HepG2 (cell line): ENCODE measurements at regions not wholly inside any gene's neighbourhood (a gene's known extent, or its start where the extent isn't known, plus 50 kb on each side); places are given as distances from the start of the nearest gene placed in this dataset.

Source experiments
- CSRNP1 ChIP-seq: sonication (generic); formaldehyde crosslinking; IDR thresholded peaks from 2 replicates; pipeline ENCODE4 v1.8.1; 2023; ENCODE audit warnings: mild to moderate bottlenecking, missing genetic modification reagents
- DZIP1 ChIP-seq: sonication (generic); formaldehyde crosslinking; IDR thresholded peaks from 2 replicates; pipeline ENCODE4 v1.5.0; 2020; ENCODE audit warnings: mild to moderate bottlenecking, missing genetic modification reagents
- FOXA1 ChIP-seq, 2 experiments: fragments of 450-650 bp in 1 of 2; sonication (generic) in 1 of 2; formaldehyde crosslinking in 1 of 2; IDR thresholded peaks; 2 replicates each; pipeline versions ENCODE4 v1.4.0 to v1.6.1; 2016 to 2020; ENCODE audit warnings: missing genetic modification reagents in 1 of 2
- GRHL1 ChIP-seq: sonication (generic); formaldehyde crosslinking; conservative IDR thresholded peaks from 2 replicates; pipeline ENCODE4 v1.8.0; 2022; ENCODE audit warnings: missing genetic modification reagents
- HBP1 ChIP-seq: IDR thresholded peaks from 2 replicates; pipeline ENCODE4 v1.6.1; 2016; ENCODE audit warnings: low read depth, control low read depth
- HOXA7 ChIP-seq: sonication (generic); formaldehyde crosslinking; IDR thresholded peaks from 2 replicates; pipeline ENCODE4 v1.8.1; 2022; ENCODE audit warnings: mild to moderate bottlenecking, missing genetic modification reagents, moderate library complexity
- MEF2D ChIP-seq: sonication (generic); formaldehyde crosslinking; IDR thresholded peaks from 2 replicates; pipeline ENCODE4 v1.5.1; 2020; ENCODE audit warnings: mild to moderate bottlenecking, missing genetic modification reagents
- NR2F2 ChIP-seq: IDR thresholded peaks from 2 replicates; pipeline ENCODE4 v1.6.1; 2012; ENCODE audit warnings: low read depth, inconsistent platforms, borderline replicate concordance
- POGZ ChIP-seq: sonication (generic); formaldehyde crosslinking; IDR thresholded peaks from 2 replicates; pipeline ENCODE4 v1.4.0; 2020; ENCODE audit warnings: mild to moderate bottlenecking, missing genetic modification reagents
- POLR2AphosphoS2 ChIP-seq: IDR thresholded peaks from 2 replicates; pipeline ENCODE4 v1.6.1; 2011; ENCODE audit warnings: low read depth, low read length, improper control_type of control experiment
- TFDP1 ChIP-seq: IDR thresholded peaks from 2 replicates; pipeline ENCODE4 v1.6.1; 2016; ENCODE audit warnings: missing compliant biosample characterization, missing genetic modification reagents, borderline replicate concordance
- ZBTB44 ChIP-seq: sonication (generic); formaldehyde crosslinking; IDR thresholded peaks from 2 replicates; pipeline ENCODE4 v1.4.0; 2020; ENCODE audit warnings: missing genetic modification reagents
- ZFP91 ChIP-seq: sonication (generic); formaldehyde crosslinking; IDR thresholded peaks from 2 replicates; pipeline ENCODE4 v1.9.0; 2022; ENCODE audit warnings: missing genetic modification reagents, mild to moderate bottlenecking, borderline replicate concordance
- ZNF17 ChIP-seq: sonication (generic); formaldehyde crosslinking; IDR thresholded peaks from 2 replicates; pipeline ENCODE4 v1.5.0; 2020; ENCODE audit warnings: mild to moderate bottlenecking, missing genetic modification reagents
- ZNF569 ChIP-seq: sonication (generic); formaldehyde crosslinking; IDR thresholded peaks from 2 replicates; pipeline ENCODE4 v1.5.0; 2020; ENCODE audit warnings: mild to moderate bottlenecking, missing genetic modification reagents, moderate library complexity, borderline replicate concordance
- ZNF703 ChIP-seq: sonication (generic); formaldehyde crosslinking; IDR thresholded peaks from 2 replicates; pipeline ENCODE4 v1.5.1; 2020; ENCODE audit warnings: missing genetic modification reagents, mild to moderate bottlenecking, moderate library complexity, borderline replicate concordance

GRCh38 chr7:112939574-112940313 is 146.9 kb downstream of the GPR85 start (continued):
- peak; percentile 78; the same call in 1 of the 2 replicates for TF ChIP-seq ZFP91 (CRISPR knock-in tag)
- TF ChIP-seq TFDP1 (CRISPR knock-in tag): no peak
- no peak for TF ChIP-seq ZNF703 (CRISPR knock-in tag)
- TF ChIP-seq POGZ: peak; percentile 92
- no peak for TF ChIP-seq DZIP1
- TF ChIP-seq HOXA7 (CRISPR knock-in tag): no peak
- no peak for TF ChIP-seq ZBTB44 (CRISPR knock-in tag)
- TF ChIP-seq MEF2D (CRISPR knock-in tag): no peak
- peak; percentile 12; the same call in 1 of the 2 replicates for TF ChIP-seq HBP1 (CRISPR knock-in tag)
- no peak for TF ChIP-seq FOXA1 (IDR thresholded peaks at IDR 0.05)
- TF ChIP-seq FOXA1 (CRISPR knock-in tag; IDR thresholded peaks at IDR 0.05): no peak; the same call in 1 of the 2 replicates
- TF ChIP-seq NR2F2: no peak
- TF ChIP-seq ZNF569 (CRISPR knock-in tag): no peak
- no peak for TF ChIP-seq CSRNP1 (CRISPR knock-in tag)
- TF ChIP-seq GRHL1 (CRISPR knock-in tag): no peak
- no peak for TF ChIP-seq POLR2AphosphoS2
- no peak for TF ChIP-seq ZNF17 (CRISPR knock-in tag)
